GM18867 (cell line): ENCODE measurements at regions not wholly inside any gene's neighbourhood (a gene's known extent, or its start where the extent isn't known, plus 50 kb on each side); places are given as distances from the start of the nearest gene placed in this dataset.

Source experiments
- ATAC-seq: cut with Tn5 transposase; IDR thresholded peaks from one replicate; pipeline ENCODE4 v1.9.1; 2021; ENCODE audit warnings: mild to moderate bottlenecking, moderate library complexity; ENCODE audit not compliant: unreplicated experiment

GRCh38 chr20:4095639-4096038 is 53.0 kb upstream of the SMOX start:
- no peak for ATAC-seq

- no peak for ATAC-seq
These were observed 56.8 kb upstream of the SMOX start for GRCh38 chr20:4091490-4092479.

GRCh38 chr20:4090756-4091489 is 57.7 kb upstream of the SMOX start:
- no peak for ATAC-seq

- ATAC-seq: no peak
These were observed 58.7 kb upstream of the SMOX start for GRCh38 chr20:4089756-4090487.

GRCh38 chr20:4088766-4089165 is 59.9 kb upstream of the SMOX start:
- ATAC-seq: no peak

- ATAC-seq: no peak
These were observed 60.7 kb upstream of the SMOX start for GRCh38 chr20:4087923-4088322.

GRCh38 chr20:4086771-4087687 is 61.6 kb upstream of the SMOX start:
- ATAC-seq: no peak

- ATAC-seq: no peak
These were observed 63.9 kb upstream of the SMOX start for GRCh38 chr20:4084721-4085120.

- no peak for ATAC-seq
These were observed 64.5 kb upstream of the SMOX start for GRCh38 chr20:4084096-4084495.

GRCh38 chr20:4083098-4083865 is 65.3 kb upstream of the SMOX start:
- no peak for ATAC-seq

- peak; percentile 49 for ATAC-seq
These were observed 66.1 kb upstream of the SMOX start for GRCh38 chr20:4082406-4083097.

- ATAC-seq: no peak
These were observed 66.1 kb upstream of the RNF24 start for GRCh38 chr20:4081421-4081820.

GRCh38 chr20:4076671-4077070 is 61.3 kb upstream of the RNF24 start:
- no peak for ATAC-seq

GRCh38 chr20:4076033-4076432 is 60.7 kb upstream of the RNF24 start:
- no peak for ATAC-seq

GRCh38 chr20:4074877-4075455 is 59.6 kb upstream of the RNF24 start:
- no peak for ATAC-seq

- no peak for ATAC-seq
These were observed 58.7 kb upstream of the RNF24 start for GRCh38 chr20:4073852-4074741.

- ATAC-seq: no peak
These were observed 55.9 kb upstream of the RNF24 start for GRCh38 chr20:4071178-4071693.
